GF-D8 (cell line): ENCODE measurements at regions not wholly inside any gene's neighbourhood (a gene's known extent, or its start where the extent isn't known, plus 50 kb on each side); places are given as distances from the start of the nearest gene placed in this dataset.

ENCODE experiments used
- DNase-seq: peaks from one replicate; lab custom pipeline; 2025; lab: John Stamatoyannopoulos, UW

GRCh38 chr5:99133921-99134320 is 205.1 kb upstream of the CHD1 start:
- DNase-seq: no peak

- no peak for DNase-seq
Observed at GRCh38 chr5:99129768-99130501, 201.1 kb upstream of the CHD1 start.

- no peak for DNase-seq
Observed at GRCh38 chr5:99122976-99123375, 194.2 kb upstream of the CHD1 start.

DNA sequence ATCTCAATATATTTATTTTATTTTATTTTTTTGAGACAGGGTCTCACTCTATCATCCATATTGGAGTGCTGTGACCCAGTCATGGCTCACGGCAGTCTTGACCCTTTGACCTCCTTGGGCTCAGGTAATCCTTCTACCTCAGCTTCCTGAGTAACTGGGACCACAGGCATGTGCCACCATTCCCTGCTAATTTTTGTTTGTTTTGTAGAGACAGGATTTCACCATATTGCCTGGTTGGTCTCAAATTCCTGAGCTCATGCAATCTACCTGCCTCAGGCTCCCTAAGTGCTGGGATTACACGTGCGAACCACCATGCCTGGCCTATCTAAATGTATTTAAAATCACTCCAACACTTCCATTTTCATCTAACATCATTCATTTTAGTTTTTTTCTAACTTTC is 190.5 kb upstream of the CHD1 start:
- DNase-seq: no peak

DNA sequence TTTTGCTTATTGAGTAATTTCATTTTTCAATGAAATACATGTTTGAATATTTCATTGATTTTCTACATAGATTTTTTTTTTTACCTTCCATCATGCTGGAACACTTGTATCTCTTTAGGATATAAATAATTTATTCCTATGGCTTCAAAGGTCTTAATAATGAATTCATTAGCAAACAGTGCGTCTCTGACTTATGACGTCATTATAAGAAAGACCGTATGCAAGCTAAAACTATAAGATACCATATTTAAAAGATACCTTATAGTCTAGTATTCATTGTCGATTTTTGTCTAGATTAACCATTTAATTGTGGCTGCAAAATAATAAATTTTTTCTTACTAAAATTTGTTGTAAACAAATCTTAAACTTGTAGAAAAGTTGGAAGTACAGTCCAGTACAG is 187.7 kb upstream of the CHD1 start:
- no peak for DNase-seq

DNA sequence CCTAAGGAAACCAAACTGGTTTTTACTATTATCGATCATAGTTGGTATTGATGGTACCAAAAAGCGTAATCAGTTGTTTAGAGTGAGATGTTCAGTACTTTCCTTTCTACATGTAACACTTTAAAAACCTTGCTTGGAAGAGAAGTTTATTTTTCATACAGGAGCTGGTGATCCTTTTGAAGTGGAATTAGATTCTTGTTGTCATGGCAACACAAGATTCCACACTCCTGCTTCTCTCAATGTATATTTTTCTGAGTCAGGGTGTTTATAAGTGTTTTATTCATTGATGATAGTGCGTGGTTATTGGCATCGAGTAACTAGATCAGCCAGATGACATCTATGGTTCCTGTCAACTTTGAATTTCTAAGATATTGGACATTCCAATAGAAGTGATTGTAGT is 181.1 kb upstream of the CHD1 start:
- DNase-seq: no peak

DNA sequence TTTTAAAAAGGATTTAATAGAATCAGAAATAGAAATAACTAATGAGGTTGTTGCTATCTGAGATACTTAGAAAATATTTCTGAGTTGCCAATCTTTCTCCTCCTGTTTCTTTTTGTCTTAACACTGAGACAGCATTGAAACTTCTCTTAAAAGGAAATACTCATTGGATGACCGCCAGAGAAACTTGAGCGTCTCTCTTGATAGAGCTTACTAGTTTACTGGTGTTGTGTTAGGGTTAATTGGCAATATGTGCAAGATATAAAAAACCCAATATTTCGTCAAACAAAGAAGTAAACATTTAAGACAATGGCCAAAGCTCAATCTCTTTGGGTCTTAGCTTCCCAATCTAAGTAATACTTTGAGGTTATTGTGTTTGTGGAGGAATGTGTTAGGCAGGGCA is 176.4 kb upstream of the CHD1 start:
- no peak for DNase-seq

GRCh38 chr5:99104538-99105132 is 175.8 kb upstream of the CHD1 start:
- no peak for DNase-seq

GRCh38 chr5:99102073-99102697 is 173.4 kb upstream of the CHD1 start:
- no peak for DNase-seq

DNA sequence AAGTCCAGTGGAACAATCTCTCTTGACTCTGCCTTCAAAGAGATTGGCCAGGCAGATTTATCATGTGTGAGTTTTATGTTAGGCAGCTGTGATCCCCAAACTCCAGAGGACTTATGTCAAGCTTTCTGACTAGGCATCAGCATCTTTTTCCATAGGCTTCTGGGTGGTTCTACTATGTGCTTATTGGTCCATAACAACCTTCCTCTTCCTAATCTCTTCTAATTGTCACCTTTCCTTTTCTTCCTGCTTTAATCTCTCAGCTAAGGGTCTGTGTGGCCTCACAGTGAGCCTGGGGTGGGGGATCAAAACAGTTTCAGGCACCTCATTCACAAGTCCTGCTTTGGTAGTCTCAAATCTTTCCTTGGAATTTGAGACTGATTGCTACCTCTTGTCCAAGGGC is 170.9 kb upstream of the CHD1 start:
- no peak for DNase-seq

GRCh38 chr5:99089822-99090549 is 161.2 kb upstream of the CHD1 start:
- no peak for DNase-seq

DNA sequence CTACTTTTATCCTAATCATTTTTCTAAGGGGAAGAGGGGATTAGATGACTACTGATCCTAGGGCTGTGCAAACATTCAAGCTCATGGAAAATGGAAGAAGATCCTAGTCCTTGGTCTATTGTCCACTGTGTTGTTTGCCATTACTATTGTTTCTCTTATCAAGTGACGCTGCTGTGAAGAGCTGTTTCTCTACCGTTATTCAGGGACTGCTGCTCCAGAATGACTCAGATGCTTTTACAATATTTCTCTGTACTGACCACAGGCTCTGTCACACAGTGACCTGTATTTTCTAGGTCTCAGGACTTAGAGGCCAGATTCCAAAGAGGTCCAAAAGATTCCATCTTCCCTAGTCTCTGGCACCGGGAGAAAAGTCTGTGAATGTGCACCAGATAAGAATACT is 159.5 kb upstream of the CHD1 start:
- no peak for DNase-seq

GRCh38 chr5:99083197-99083596 is 154.4 kb upstream of the CHD1 start:
- DNase-seq: no peak

DNA sequence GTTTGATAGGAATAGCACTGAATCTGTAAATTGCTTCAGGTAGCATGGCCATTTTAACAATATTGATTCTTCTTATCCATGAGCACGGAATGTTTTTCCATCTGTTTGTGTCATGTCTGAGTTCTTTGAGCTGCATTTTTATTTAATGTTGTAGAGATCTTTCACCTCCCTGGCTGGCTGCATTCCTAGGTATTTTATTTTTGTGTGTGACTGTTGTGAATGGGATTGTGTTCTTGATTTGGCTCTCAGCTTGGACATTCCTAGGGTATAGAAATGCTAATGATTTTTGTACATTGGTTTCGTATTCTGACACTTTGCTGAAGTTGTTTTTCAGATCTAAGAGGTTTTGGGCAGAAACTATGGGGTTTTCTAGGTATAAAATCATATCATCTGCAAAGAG is 152.9 kb upstream of the CHD1 start:
- DNase-seq: no peak

DNA sequence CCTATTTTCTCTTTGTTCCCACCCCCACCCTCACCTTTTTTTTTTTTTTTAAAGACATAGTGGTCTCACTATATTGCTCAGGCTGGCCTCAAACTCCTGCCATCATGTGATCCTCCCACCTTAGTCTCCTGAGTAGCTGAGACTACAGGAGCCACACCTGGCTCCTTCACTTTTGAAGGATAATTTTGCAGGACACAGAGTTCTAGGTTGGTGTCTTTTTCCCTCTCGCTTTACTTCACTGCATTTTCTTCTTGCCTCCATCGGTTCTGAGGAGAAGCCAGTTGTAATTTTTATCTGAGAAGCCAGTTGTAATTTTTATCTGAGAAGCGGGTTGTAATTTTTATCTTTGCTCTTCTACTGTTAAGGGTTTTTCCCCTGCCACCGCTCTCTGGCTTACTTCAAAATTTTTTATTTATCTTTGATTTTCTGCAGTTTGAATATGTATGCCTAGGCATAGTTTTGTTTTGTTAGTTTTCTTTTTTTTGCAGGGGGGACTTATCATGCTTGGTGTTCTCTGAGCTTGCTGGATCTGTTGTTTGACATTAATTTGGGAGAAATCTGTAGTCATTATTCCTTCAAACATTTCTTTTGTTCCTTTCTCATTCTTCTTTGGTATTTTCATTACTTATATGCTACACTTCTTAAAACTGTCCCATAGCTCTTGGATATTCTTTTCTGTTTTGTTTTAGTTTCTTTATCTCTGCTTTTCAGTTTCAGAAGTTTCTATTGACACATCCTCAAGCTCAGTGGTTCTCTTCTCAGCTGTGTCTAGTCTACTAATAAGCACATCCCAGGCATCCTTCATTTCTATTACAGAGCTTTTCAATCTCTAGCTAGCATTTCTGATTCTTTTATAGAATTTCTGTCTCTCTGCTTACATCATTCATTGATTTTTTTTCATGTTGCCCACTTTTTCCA is 148.2 kb upstream of the CHD1 start:
- no peak for DNase-seq

DNA sequence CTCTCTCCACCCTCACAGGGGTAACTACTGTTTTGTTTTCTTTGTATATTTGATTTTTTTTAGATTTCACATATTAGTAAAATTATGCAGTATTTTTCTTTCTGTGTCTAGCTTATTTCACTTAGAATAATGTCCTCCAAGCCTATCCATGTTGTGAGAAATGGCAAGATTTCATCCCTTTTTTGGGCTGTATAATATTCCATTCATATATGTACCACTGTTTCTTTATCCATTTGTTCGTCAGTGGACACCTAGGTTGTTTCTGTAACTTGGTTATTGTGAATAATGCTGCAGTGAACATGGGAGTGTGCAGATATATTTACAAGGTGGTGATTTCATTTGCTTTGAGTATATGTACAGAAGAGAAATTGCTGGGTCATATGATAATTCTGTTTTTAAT is 144.0 kb upstream of the CHD1 start:
- no peak for DNase-seq

DNA sequence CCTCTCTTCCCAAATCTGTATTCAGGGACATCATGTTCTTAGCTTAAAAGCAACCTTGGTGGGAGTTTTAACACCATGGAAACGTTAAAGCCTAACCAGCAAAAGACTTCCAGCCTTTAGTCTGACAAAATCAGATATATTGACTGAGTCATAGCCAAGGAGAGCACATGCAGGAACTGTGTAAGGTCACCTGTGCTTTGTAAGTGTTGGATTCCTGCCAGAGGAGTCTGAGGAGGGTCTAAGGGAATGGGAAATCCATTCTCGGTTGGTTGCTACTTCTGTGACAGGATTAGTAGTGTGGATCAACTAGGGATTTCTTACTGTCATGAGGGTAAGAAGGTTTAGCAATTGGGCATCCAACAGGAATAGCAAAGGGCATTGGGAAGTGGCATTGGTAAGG is 142.0 kb upstream of the CHD1 start:
- DNase-seq: no peak

GRCh38 chr5:99070362-99070761 is 141.6 kb upstream of the CHD1 start:
- no peak for DNase-seq

GRCh38 chr5:99068944-99069650 is 140.3 kb upstream of the CHD1 start:
- DNase-seq: no peak

- no peak for DNase-seq
Observed at GRCh38 chr5:99063737-99064136, 134.9 kb upstream of the CHD1 start.

GRCh38 chr5:99061711-99062110 is 132.9 kb upstream of the CHD1 start:
- no peak for DNase-seq
